RWPE2 (cell line): ENCODE measurements at regions not wholly inside any gene's neighbourhood (a gene's known extent, or its start where the extent isn't known, plus 50 kb on each side); places are given as distances from the start of the nearest gene placed in this dataset.
A peak's percentile ranks its signal among the peaks of the same experiment; 100 is the strongest.

Experiments
- ATAC-seq: fragments of 200-7000 bp; cut with Tn5 transposase; 3 replicates; pipeline ENCODE4 v1.9.1; 2021; ENCODE audit warnings: low read depth
- DNase-seq: peaks from one replicate; pipeline ENCODE4 v3.0.0-alpha.2; 2020; ENCODE audit warnings: low spot score
- H3K27ac ChIP-seq: fragments of 450-650 bp; 2 replicates; pipeline ENCODE4 v1.5.1; 2017; ENCODE audit warnings: mild to moderate bottlenecking; ENCODE audit not compliant: poor library complexity, severe bottlenecking
- H3K27me3 ChIP-seq: fragments of 250-450 bp; sonication (Bioruptor Pico); 2 replicates; pipeline ENCODE4 v1.5.1; 2021; ENCODE audit warnings: mild to moderate bottlenecking, moderate library complexity; ENCODE audit not compliant: insufficient read depth, poor library complexity, severe bottlenecking
- H3K36me3 ChIP-seq: fragments of 250-450 bp; sonication (Bioruptor Pico); 2 replicates; pipeline ENCODE4 v1.5.1; 2020; ENCODE audit warnings: low read depth, mild to moderate bottlenecking, moderate library complexity
- H3K4me1 ChIP-seq: fragments of 250-450 bp; sonication (Bioruptor Pico); 2 replicates; pipeline ENCODE4 v1.5.1; 2021; ENCODE audit warnings: mild to moderate bottlenecking, moderate library complexity; ENCODE audit not compliant: insufficient read depth, poor library complexity, severe bottlenecking
- H3K4me3 ChIP-seq: fragments of 250-450 bp; sonication (Bioruptor Pico); 2 replicates; pipeline ENCODE4 v1.5.1; 2021; ENCODE audit warnings: mild to moderate bottlenecking, moderate library complexity; ENCODE audit not compliant: severe bottlenecking
- H3K9me3 ChIP-seq: fragments of 250-450 bp; sonication (Bioruptor Pico); 2 replicates; pipeline ENCODE4 v1.5.1; 2021; ENCODE audit warnings: mild to moderate bottlenecking, moderate library complexity; ENCODE audit not compliant: severe bottlenecking
- TF ChIP-seq, protein P1 (sequence below): fragments of 450-650 bp; IDR thresholded peaks from one replicate; pipeline ENCODE4 v1.5.1; 2017; ENCODE audit warnings: mild to moderate bottlenecking, moderate library complexity; ENCODE audit not compliant: poor library complexity, severe bottlenecking

DNA sequence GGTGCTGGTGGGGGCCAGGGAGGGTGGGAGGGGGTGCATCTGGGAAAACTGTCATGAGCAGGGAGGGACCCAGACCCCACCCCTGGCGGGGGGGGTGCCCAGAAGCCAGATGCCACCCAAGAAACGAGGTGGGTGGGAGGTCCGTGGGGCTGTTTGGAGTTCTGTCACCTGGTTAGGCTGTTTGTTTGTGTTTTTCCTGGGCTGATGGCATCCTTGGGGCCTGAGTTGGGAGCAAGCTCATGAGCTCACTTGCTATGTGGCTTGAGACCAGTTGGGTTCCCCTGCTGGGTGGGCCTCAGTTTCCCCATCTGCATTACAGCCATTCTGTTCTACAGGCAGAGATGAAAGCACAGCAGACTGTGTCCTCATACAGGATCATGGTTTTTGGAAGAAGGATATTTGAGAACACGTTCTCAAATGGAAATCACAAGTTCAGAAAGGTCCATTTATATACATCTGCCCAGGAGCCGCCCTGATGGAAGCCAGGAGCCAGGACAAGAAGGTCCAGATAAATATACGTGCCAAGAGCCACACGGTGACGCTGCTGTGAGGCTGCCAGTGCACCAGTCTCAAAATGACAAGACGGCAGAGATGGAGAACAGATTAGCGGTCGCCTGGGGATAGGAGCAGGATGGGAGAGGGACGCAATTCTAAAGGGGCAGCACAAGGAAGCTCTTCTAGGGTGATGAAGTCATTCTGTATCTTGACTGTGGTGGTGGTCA, 312.9 kb downstream of the MN1 start:
- ATAC-seq: no peak
- DNase-seq: no peak
- Histone ChIP-seq H3K4me1 (peaks cover 27% of the 10 kb centered on the region), H3K4me3 (no peak overlapping the region), H3K36me3 (peaks cover 9% of the 10 kb centered on the region), H3K9me3 (peaks cover 2% of the 10 kb centered on the region), H3K27ac (peak overlapping the region; percentile 56), H3K27me3 (no peaks in the 10 kb centered on the region)
- TF ChIP-seq, protein P1, sequence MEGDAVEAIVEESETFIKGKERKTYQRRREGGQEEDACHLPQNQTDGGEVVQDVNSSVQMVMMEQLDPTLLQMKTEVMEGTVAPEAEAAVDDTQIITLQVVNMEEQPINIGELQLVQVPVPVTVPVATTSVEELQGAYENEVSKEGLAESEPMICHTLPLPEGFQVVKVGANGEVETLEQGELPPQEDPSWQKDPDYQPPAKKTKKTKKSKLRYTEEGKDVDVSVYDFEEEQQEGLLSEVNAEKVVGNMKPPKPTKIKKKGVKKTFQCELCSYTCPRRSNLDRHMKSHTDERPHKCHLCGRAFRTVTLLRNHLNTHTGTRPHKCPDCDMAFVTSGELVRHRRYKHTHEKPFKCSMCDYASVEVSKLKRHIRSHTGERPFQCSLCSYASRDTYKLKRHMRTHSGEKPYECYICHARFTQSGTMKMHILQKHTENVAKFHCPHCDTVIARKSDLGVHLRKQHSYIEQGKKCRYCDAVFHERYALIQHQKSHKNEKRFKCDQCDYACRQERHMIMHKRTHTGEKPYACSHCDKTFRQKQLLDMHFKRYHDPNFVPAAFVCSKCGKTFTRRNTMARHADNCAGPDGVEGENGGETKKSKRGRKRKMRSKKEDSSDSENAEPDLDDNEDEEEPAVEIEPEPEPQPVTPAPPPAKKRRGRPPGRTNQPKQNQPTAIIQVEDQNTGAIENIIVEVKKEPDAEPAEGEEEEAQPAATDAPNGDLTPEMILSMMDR: no peak

DNA sequence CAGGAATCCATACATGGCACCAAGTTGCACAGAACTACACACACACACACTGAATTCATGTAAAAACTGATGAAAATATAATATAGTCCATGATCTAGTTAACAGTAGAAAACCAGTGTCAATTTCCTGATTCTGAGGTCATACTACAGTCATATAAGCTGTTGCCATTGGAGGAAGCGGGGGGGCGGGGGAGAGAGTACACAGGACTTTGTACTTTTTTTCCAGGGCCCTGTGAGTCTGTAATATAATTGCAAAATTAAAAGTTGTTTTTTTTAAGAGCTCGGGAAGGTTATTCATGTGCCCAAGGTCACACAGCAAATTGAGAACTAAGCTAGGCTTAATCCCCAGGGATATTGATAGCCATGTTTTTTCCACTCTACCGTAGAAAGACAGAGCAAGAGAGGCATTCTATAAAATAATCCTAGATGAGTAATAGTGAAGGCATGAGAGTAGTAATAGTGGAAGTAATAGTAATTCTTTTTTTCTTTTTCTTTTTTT, 312.3 kb downstream of the MN1 start:
- Histone ChIP-seq H3K4me3 (no peak overlapping the region), H3K9me3 (peaks cover 2% of the 10 kb centered on the region), H3K4me1 (peaks cover 27% of the 10 kb centered on the region), H3K27me3 (no peaks in the 10 kb centered on the region), H3K27ac (peak overlapping the region; percentile 56), H3K36me3 (peaks cover 9% of the 10 kb centered on the region)
- TF ChIP-seq, protein P1: no peak
- ATAC-seq: peak; percentile 62
- DNase-seq: no peak

DNA sequence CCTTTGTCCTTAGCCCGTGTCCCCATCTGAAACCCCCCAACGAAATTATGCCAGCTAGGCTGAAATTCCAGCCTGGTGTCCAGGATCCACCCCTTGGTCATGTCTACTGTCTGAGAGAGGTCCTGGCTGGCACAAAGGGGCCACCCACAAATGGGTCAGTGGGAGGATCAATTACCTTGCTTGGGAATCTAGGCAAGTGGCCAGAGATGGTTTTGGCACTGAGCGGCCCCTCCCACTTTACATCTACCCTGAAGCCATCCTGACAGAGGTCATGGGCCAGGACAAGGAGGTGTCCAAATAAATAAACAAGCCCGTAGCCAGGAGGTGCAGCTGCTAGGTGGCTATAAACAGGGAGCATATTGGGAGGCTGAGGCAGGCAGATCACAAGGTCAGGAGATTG, 311.5 kb downstream of the MN1 start:
- peaks cover 27% of the 10 kb centered on the region for H3K4me1 ChIP-seq
- no peak overlapping the region for H3K4me3 ChIP-seq
- no peaks in the 10 kb centered on the region for H3K27me3 ChIP-seq
- TF ChIP-seq, protein P1: no peak
- ATAC-seq (no peak), DNase-seq (no peak)
- peaks cover 8% of the 10 kb centered on the region for H3K36me3 ChIP-seq
- peaks cover 2% of the 10 kb centered on the region for H3K9me3 ChIP-seq
- H3K27ac ChIP-seq: peak overlapping the region; percentile 56

DNA sequence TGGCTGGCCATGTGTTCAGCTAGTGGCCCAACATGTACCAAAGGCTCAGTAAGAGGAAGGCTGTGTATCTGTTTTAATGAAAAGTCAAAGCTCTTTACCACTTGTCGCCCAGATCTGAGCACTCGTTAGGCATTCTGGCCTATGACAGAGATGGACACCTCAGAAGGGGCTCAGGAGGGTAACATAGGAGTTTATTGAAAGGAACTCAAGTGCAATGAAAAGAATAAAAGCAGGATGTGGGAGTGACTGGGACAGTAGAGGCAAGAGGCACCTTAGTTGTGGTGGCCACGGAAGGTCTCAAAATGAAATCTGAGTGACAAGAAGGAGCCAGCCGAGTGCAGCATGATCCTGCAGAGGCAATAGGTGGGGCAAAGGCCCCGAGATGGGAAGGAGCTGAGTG, 309.7 kb downstream of the MN1 start:
- Histone ChIP-seq H3K36me3 (no peaks in the 10 kb centered on the region), H3K4me3 (no peak overlapping the region), H3K4me1 (peaks cover 27% of the 10 kb centered on the region), H3K9me3 (no peaks in the 10 kb centered on the region), H3K27me3 (no peaks in the 10 kb centered on the region), H3K27ac (no peak overlapping the region)
- ATAC-seq (no peak), DNase-seq (no peak)
- TF ChIP-seq, protein P1: no peak

DNA sequence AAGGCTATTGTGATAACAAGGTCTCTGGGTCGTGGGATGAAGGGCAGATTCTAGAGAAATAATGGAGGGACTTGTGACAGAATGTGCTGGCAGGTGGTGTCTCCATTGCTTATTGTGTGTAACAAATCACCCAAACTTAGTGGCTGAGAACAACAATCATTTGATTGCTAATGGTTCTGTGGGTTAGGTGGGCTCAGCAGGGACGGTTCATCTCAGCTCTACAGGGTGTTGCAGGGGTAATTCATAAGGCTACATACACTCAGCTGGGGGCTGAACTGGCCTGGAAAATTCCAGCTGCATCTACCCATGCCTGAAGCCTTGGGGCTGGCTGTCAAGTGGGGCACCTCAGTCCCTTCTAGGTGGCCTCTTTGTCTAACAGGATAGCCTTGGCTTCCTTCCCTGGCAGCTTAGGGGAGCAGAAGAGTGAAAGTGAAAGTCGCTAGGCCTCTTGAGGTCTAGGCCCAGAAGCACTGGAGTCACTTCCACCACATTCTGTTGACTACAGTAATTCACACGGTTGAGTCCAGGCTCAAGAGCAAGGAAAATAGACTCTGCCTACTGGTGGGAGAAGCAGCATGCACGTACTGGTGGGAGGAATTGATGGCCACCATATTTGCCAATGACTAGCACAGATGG, 308.9 kb downstream of the MN1 start:
- no peaks in the 10 kb centered on the region for H3K9me3 ChIP-seq
- H3K27me3 ChIP-seq: no peaks in the 10 kb centered on the region
- no peak for ATAC-seq
- H3K4me1 ChIP-seq: peaks cover 25% of the 10 kb centered on the region
- H3K4me3 ChIP-seq: no peak overlapping the region
- no peak overlapping the region for H3K27ac ChIP-seq
- TF ChIP-seq, protein P1: no peak
- no peaks in the 10 kb centered on the region for H3K36me3 ChIP-seq
- DNase-seq: no peak
